ENCODE measurements at regions not wholly inside any gene's neighbourhood (a gene's known extent, or its start where the extent isn't known, plus 50 kb on each side); places are given as distances from the start of the nearest gene placed in this dataset.
"Not testable (repeated sequence)": the region's sequence is repeated elsewhere in the genome, so short reads cannot be mapped to it uniquely, and the experiment has no call there.

DNA sequence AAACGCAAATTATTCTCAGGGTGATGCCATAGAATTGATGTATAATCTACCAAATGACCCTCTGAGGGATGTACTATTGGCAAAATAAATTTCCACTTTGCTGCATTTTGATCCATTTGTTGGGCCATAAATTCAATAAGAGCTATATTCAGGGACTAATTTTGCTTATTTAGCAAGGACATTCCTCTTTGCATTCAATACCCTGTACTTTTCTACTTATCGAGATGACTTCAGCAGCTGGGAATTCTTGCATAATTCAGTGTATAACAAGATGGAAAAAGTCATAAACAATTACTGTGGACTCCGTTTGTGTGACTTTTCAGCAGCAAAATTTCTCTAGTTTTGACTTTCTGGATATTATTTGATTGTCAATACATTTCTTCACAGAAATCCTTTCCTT is 744.7 kb upstream of the CCDC179 start:
- TF ChIP-seq POLR2A (IDR thresholded peaks at IDR 0.05; ENCODE audit: low read depth, low read length) (no peak), SPI1 (IDR thresholded peaks at IDR 0.05; ENCODE audit: low read depth, low read length) (no peak), TAF1 (IDR thresholded peaks at IDR 0.05; ENCODE audit: low read depth, low read length) (no peak), PAX5 (IDR thresholded peaks at IDR 0.05; ENCODE audit: insufficient read depth, low read length, severe bottlenecking) (no peak), POLR2AphosphoS5 (IDR thresholded peaks at IDR 0.05; ENCODE audit: low read depth, low read length) (no peak), POU2F2 (IDR thresholded peaks at IDR 0.05; ENCODE audit: low read depth, low read length) (no peak)
- DNase-seq (ENCODE audit: insufficient read length, low spot score) (no peak), FAIRE-seq (no peak)

DNA sequence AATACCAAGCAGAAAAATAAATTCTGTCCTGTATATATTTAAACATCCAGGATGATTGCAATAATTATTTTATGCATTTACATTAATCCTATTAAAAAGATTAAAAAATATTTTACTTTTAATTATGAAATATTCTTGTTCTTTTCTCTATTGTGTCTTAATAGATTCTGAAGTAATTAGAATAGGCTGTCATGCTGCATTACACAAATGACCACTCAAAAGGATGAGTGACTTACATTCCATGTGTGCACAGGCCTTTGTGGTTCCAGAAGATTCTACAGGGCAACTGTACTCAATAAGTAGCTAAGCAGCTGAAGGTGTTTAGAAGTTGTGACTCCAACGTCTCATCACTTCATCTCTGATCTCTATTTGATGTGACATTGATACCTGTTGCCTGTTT is 745.9 kb upstream of the CCDC179 start:
- TF ChIP-seq PAX5 (IDR thresholded peaks at IDR 0.05; ENCODE audit: insufficient read depth, low read length, severe bottlenecking) (no peak), SPI1 (IDR thresholded peaks at IDR 0.05; ENCODE audit: low read depth, low read length) (no peak), TAF1 (IDR thresholded peaks at IDR 0.05; ENCODE audit: low read depth, low read length) (no peak), POU2F2 (IDR thresholded peaks at IDR 0.05; ENCODE audit: low read depth, low read length) (no peak), POLR2A (IDR thresholded peaks at IDR 0.05; ENCODE audit: low read depth, low read length) (no peak), POLR2AphosphoS5 (IDR thresholded peaks at IDR 0.05; ENCODE audit: low read depth, low read length) (no peak)
- DNase-seq (ENCODE audit: insufficient read length, low spot score) = no peak
- FAIRE-seq = no peak

DNA sequence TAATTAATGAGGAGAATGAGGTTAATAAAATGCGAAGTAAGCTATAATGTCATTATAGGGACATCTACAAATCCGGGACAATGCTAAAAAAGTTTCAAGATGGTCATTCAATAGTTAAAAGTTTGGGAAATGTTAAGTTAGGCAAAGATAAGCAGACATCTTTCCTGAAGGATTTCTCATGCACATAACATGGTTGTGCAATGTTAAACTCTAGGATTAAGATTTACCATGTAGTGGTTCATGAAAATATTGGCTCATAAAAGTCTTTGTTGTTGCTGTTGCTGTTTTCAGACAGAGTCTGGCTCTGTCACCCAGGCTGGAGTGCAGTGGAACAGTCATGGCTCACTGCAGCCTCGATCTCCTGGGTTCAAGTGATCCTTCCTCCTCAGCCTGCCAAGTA is 751.5 kb upstream of the CCDC179 start:
- DNase-seq (ENCODE audit: insufficient read length, low spot score) (no peak), FAIRE-seq (no peak)
- no peak for TF ChIP-seq POLR2A (IDR thresholded peaks at IDR 0.05; ENCODE audit: low read depth, low read length)
- TF ChIP-seq SPI1 (IDR thresholded peaks at IDR 0.05; ENCODE audit: low read depth, low read length) = no peak
- TF ChIP-seq POLR2AphosphoS5 (IDR thresholded peaks at IDR 0.05; ENCODE audit: low read depth, low read length) = no peak
- no peak for TF ChIP-seq PAX5 (IDR thresholded peaks at IDR 0.05; ENCODE audit: insufficient read depth, low read length, severe bottlenecking)
- no peak for TF ChIP-seq TAF1 (IDR thresholded peaks at IDR 0.05; ENCODE audit: low read depth, low read length)
- TF ChIP-seq POU2F2 (IDR thresholded peaks at IDR 0.05; ENCODE audit: low read depth, low read length) = no peak

- no peak for DNase-seq (ENCODE audit: insufficient read length, low spot score)
- FAIRE-seq = no peak
- TF ChIP-seq POLR2A (IDR thresholded peaks at IDR 0.05; ENCODE audit: low read depth, low read length) (no peak), SPI1 (IDR thresholded peaks at IDR 0.05; ENCODE audit: low read depth, low read length) (no peak), PAX5 (IDR thresholded peaks at IDR 0.05; ENCODE audit: insufficient read depth, low read length, severe bottlenecking) (no peak), POU2F2 (IDR thresholded peaks at IDR 0.05; ENCODE audit: low read depth, low read length) (no peak), POLR2AphosphoS5 (IDR thresholded peaks at IDR 0.05; ENCODE audit: low read depth, low read length) (no peak), TAF1 (IDR thresholded peaks at IDR 0.05; ENCODE audit: low read depth, low read length) (no peak)
Observed at GRCh38 chr11:23620617-23621016, 760.3 kb upstream of the CCDC179 start.

- DNase-seq (ENCODE audit: insufficient read length, low spot score) (no peak), FAIRE-seq (no peak)
- TF ChIP-seq SPI1 (IDR thresholded peaks at IDR 0.05; ENCODE audit: low read depth, low read length) = no peak
- TF ChIP-seq POLR2AphosphoS5 (IDR thresholded peaks at IDR 0.05; ENCODE audit: low read depth, low read length) = no peak
- no peak for TF ChIP-seq PAX5 (IDR thresholded peaks at IDR 0.05; ENCODE audit: insufficient read depth, low read length, severe bottlenecking)
- TF ChIP-seq POLR2A (IDR thresholded peaks at IDR 0.05; ENCODE audit: low read depth, low read length) = no peak
Observed at GRCh38 chr11:23632293-23632692, 772.0 kb upstream of the CCDC179 start.

DNA sequence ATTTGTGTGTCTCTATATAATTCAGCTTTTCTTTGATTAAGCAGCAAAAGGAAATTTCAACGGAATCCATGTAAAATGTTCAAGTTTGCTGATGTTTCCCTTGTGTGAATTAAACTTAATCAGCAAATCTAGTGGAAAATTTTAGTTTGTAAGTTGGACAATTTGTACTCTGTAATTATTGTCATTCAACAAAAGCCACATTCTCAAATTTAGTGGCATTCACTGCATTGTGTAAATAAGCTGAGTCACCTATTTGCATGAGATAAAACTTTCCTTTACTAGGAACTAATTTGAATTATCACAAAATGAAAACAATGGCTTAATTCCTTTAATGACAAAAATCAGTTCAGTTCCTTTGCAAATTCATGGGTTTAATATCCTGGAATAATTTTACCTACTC is 784.2 kb upstream of the CCDC179 start:
- FAIRE-seq (no peak), DNase-seq (ENCODE audit: insufficient read length, low spot score) (no peak)
- TF ChIP-seq TAF1 (IDR thresholded peaks at IDR 0.05; ENCODE audit: low read depth, low read length) (no peak), PAX5 (IDR thresholded peaks at IDR 0.05; ENCODE audit: insufficient read depth, low read length, severe bottlenecking) (no peak), POLR2A (IDR thresholded peaks at IDR 0.05; ENCODE audit: low read depth, low read length) (no peak), POLR2AphosphoS5 (IDR thresholded peaks at IDR 0.05; ENCODE audit: low read depth, low read length) (no peak), SPI1 (IDR thresholded peaks at IDR 0.05; ENCODE audit: low read depth, low read length) (no peak), POU2F2 (IDR thresholded peaks at IDR 0.05; ENCODE audit: low read depth, low read length) (no peak)

GRCh38 chr11:23652336-23652735 is 792.1 kb upstream of the CCDC179 start:
- not testable (repeated sequence) for DNase-seq (ENCODE audit: insufficient read length, low spot score); FAIRE-seq

DNA sequence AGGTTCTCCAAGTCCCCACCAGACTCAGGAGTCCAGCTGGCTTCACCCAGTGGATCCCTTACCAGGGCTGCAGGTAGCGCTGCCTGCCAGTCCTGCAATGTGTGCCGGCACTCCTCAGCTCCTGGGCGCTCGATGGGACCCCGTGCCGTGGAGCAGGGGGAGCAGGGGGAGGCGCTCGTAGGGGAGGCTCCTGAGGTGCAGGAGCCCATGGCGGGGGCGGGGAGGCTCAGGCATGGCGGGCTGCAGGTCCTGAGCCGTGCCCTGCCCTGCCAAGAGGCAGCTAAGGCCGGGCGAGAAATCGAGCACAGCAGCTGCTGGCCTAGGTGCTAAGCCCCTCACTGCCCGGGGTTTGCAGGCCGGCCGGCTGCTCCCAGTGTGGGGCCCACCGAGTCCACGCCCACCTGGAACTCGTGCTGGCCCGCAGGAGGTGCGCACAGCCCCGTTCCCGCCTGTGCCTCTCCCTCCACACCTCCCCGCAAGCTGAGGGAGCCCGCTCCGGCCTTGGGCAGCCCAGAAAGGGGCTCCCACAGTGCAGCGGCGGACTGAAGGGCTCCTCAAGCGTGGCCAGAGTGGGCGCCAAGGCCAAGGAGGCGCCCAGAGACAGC is 792.9 kb upstream of the CCDC179 start:
- TF ChIP-seq TAF1 (IDR thresholded peaks at IDR 0.05; ENCODE audit: low read depth, low read length) = no peak
- TF ChIP-seq POLR2AphosphoS5 (IDR thresholded peaks at IDR 0.05; ENCODE audit: low read depth, low read length) = no peak
- no peak for TF ChIP-seq PAX5 (IDR thresholded peaks at IDR 0.05; ENCODE audit: insufficient read depth, low read length, severe bottlenecking)
- no peak for TF ChIP-seq SPI1 (IDR thresholded peaks at IDR 0.05; ENCODE audit: low read depth, low read length)
- TF ChIP-seq POLR2A (IDR thresholded peaks at IDR 0.05; ENCODE audit: low read depth, low read length) = no peak
- no peak for TF ChIP-seq POU2F2 (IDR thresholded peaks at IDR 0.05; ENCODE audit: low read depth, low read length)
- FAIRE-seq (no peak), DNase-seq (ENCODE audit: insufficient read length, low spot score) (no peak)

GRCh38 chr11:23668324-23668723 is 808.0 kb upstream of the CCDC179 start:
- no peak for DNase-seq (ENCODE audit: insufficient read length, low spot score)
- FAIRE-seq = no peak

GRCh38 chr11:23673366-23673765 is 813.1 kb upstream of the CCDC179 start:
- FAIRE-seq (no peak), DNase-seq (ENCODE audit: insufficient read length, low spot score) (no peak)
- TF ChIP-seq TAF1 (IDR thresholded peaks at IDR 0.05; ENCODE audit: low read depth, low read length) = no peak
- TF ChIP-seq POU2F2 (IDR thresholded peaks at IDR 0.05; ENCODE audit: low read depth, low read length) = no peak
- no peak for TF ChIP-seq POLR2A (IDR thresholded peaks at IDR 0.05; ENCODE audit: low read depth, low read length)
- TF ChIP-seq SPI1 (IDR thresholded peaks at IDR 0.05; ENCODE audit: low read depth, low read length) = no peak
- no peak for TF ChIP-seq POLR2AphosphoS5 (IDR thresholded peaks at IDR 0.05; ENCODE audit: low read depth, low read length)
- TF ChIP-seq PAX5 (IDR thresholded peaks at IDR 0.05; ENCODE audit: insufficient read depth, low read length, severe bottlenecking) = no peak

More at GRCh38 chr11:23668324-23668723, 808.0 kb upstream of the CCDC179 start:
- TF ChIP-seq POLR2AphosphoS5 (IDR thresholded peaks at IDR 0.05; ENCODE audit: low read depth, low read length) = no peak
- no peak for TF ChIP-seq TAF1 (IDR thresholded peaks at IDR 0.05; ENCODE audit: low read depth, low read length)
- TF ChIP-seq POLR2A (IDR thresholded peaks at IDR 0.05; ENCODE audit: low read depth, low read length) = no peak
- no peak for TF ChIP-seq PAX5 (IDR thresholded peaks at IDR 0.05; ENCODE audit: insufficient read depth, low read length, severe bottlenecking)
- TF ChIP-seq SPI1 (IDR thresholded peaks at IDR 0.05; ENCODE audit: low read depth, low read length) = no peak
- TF ChIP-seq POU2F2 (IDR thresholded peaks at IDR 0.05; ENCODE audit: low read depth, low read length) = no peak
